ENCODE measurements at regions not wholly inside any gene's neighbourhood (a gene's known extent, or its start where the extent isn't known, plus 50 kb on each side); places are given as distances from the start of the nearest gene placed in this dataset.

- TF ChIP-seq EZH2 (IDR thresholded peaks at IDR 0.05; ENCODE audit: low read depth) (no peak), CTCF (conservative IDR thresholded peaks at IDR 0.05) (no peak)
- H3K4me3 ChIP-seq, result no peak overlapping the region
- DNase-seq, result no peak
- ChIA-PET POLR2A (ENCODE audit: unreplicated experiment) (no interaction called here), CTCF (no interaction called here)
- no TSS peak for BruUV-seq (replicated peaks)
- no peak overlapping the region for H2AFZ ChIP-seq
- H3K27me3 ChIP-seq (ENCODE audit: insufficient read depth, low read depth), result no peaks in the 10 kb centered on the region
- H3K79me2 ChIP-seq (ENCODE audit: low read depth), result no peaks in the 10 kb centered on the region
- intact Hi-C loops (cut with micrococcal nuclease; ENCODE audit: unreplicated experiment), result no loop called here
- H3K9me3 ChIP-seq (ENCODE audit: insufficient read depth, low read depth), result peaks cover 3% of the 10 kb centered on the region; the same call in 1 of the 2 replicates
- H3K36me3 ChIP-seq (ENCODE audit: low read depth), result no peaks in the 10 kb centered on the region
- no peaks in the 10 kb centered on the region for H3K9me2 ChIP-seq (ENCODE audit: insufficient read depth)
- H3K27ac ChIP-seq, result no peak overlapping the region
- H3K4me2 ChIP-seq, result no peak overlapping the region
- H3K4me1 ChIP-seq (replicated peaks; ENCODE audit: insufficient read depth), result no peaks in the 10 kb centered on the region
- no peaks in the 10 kb centered on the region for H4K20me1 ChIP-seq (ENCODE audit: insufficient read depth)
- H3F3A ChIP-seq (ENCODE audit: insufficient read depth, low read depth), result no peaks in the 10 kb centered on the region
These were observed 252.6 kb upstream of the CITED2 start for GRCh38 chr6:139627091-139627490.

GRCh38 chr6:139625998-139626975 lies 251.8 kb upstream of the CITED2 start:
- Histone ChIP-seq H3K27ac (no peak overlapping the region), H3K4me1 (replicated peaks; ENCODE audit: insufficient read depth) (no peaks in the 10 kb centered on the region), H3K36me3 (ENCODE audit: low read depth) (no peaks in the 10 kb centered on the region), H3K9me3 (ENCODE audit: insufficient read depth, low read depth) (peaks cover 3% of the 10 kb centered on the region; the same call in 1 of the 2 replicates), H3F3A (ENCODE audit: insufficient read depth, low read depth) (no peaks in the 10 kb centered on the region), H3K4me2 (no peak overlapping the region), H2AFZ (no peak overlapping the region), H3K79me2 (ENCODE audit: low read depth) (no peaks in the 10 kb centered on the region), H3K4me3 (no peak overlapping the region), H4K20me1 (ENCODE audit: insufficient read depth) (no peaks in the 10 kb centered on the region), H3K9me2 (ENCODE audit: insufficient read depth) (no peaks in the 10 kb centered on the region), H3K27me3 (ENCODE audit: insufficient read depth, low read depth) (no peaks in the 10 kb centered on the region)
- TF ChIP-seq EZH2 (IDR thresholded peaks at IDR 0.05; ENCODE audit: low read depth) (no peak), CTCF (conservative IDR thresholded peaks at IDR 0.05) (no peak)
- no TSS peak for BruUV-seq (replicated peaks)
- POLR2A ChIA-PET (ENCODE audit: unreplicated experiment), result no interaction called here
- CTCF ChIA-PET, result no interaction called here
- intact Hi-C loops (cut with micrococcal nuclease; ENCODE audit: unreplicated experiment), result no loop called here
- DNase-seq, result no peak

GRCh38 chr6:139625081-139625939 lies 250.9 kb upstream of the CITED2 start:
- no peaks in the 10 kb centered on the region for H3K4me1 ChIP-seq (replicated peaks; ENCODE audit: insufficient read depth)
- no peaks in the 10 kb centered on the region for H3K9me2 ChIP-seq (ENCODE audit: insufficient read depth)
- peaks cover 3% of the 10 kb centered on the region; the same call in 1 of the 2 replicates for H3K9me3 ChIP-seq (ENCODE audit: insufficient read depth, low read depth)
- ChIA-PET CTCF (no interaction called here), POLR2A (ENCODE audit: unreplicated experiment) (no interaction called here)
- no peak overlapping the region for H3K27ac ChIP-seq
- no peak for TF ChIP-seq CTCF (conservative IDR thresholded peaks at IDR 0.05)
- no peak for TF ChIP-seq EZH2 (IDR thresholded peaks at IDR 0.05; ENCODE audit: low read depth)
- H3K4me2 ChIP-seq, result no peak overlapping the region
- H2AFZ ChIP-seq, result no peak overlapping the region
- no peaks in the 10 kb centered on the region for H3K27me3 ChIP-seq (ENCODE audit: insufficient read depth, low read depth)
- H4K20me1 ChIP-seq (ENCODE audit: insufficient read depth), result no peaks in the 10 kb centered on the region
- BruUV-seq (replicated peaks), result no TSS peak
- no peaks in the 10 kb centered on the region for H3F3A ChIP-seq (ENCODE audit: insufficient read depth, low read depth)
- no peak for DNase-seq
- H3K4me3 ChIP-seq, result no peak overlapping the region
- H3K36me3 ChIP-seq (ENCODE audit: low read depth), result no peaks in the 10 kb centered on the region
- intact Hi-C loops (cut with micrococcal nuclease; ENCODE audit: unreplicated experiment), result no loop called here
- no peaks in the 10 kb centered on the region for H3K79me2 ChIP-seq (ENCODE audit: low read depth)

Data from PC-9 (cell line).